22Rv1 (cell line): ENCODE measurements at regions not wholly inside any gene's neighbourhood (a gene's known extent, or its start where the extent isn't known, plus 50 kb on each side); places are given as distances from the start of the nearest gene placed in this dataset.

Experiments used
- CTCF ChIP-seq: fragments of 450-650 bp; IDR thresholded peaks from 2 replicates; pipeline ENCODE4 v1.5.1; 2017; ENCODE audit warnings: mild to moderate bottlenecking
- ZFX ChIP-seq: fragments of 450-650 bp; IDR thresholded peaks from 2 replicates; pipeline ENCODE4 v1.6.1; 2017; ENCODE audit warnings: antibody characterized with exemption, borderline replicate concordance

DNA sequence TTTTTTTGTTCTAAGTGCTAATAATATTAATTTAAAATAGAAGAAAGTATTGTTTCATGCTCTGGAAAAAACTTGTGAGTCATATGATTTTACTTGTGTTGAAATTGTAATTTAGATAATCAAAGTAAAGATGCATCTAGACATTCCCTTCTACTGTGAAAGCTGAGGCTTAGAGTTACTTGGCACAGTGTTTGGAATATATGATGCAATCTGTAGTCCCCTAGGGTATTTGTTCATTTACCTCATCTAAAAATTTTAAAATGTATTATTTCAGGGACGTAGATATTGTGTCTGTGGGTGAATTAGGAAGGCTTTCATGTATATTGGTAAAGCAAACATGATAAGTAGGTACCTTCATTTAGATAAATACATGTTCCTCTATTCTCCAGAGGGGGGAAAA lies 793.5 kb upstream of the CNTN5 start:
- no peak for TF ChIP-seq CTCF
- TF ChIP-seq ZFX = no peak
